PC-9 (cell line): ENCODE measurements at regions not wholly inside any gene's neighbourhood (a gene's known extent, or its start where the extent isn't known, plus 50 kb on each side); places are given as distances from the start of the nearest gene placed in this dataset.

Source experiments
- BruUV-seq: library from RNA; stranded (reverse); fragments of 400-500 nt; replicated peaks from 2 replicates; lab custom pipeline; 2021; lab: Mats Ljungman, UMichigan
- CTCF ChIA-PET: fragments of 300-600 bp; sonication (Branson Sonifier 250); formaldehyde crosslinking; loops from one replicate; lab custom pipeline; 2022; ENCODE audit warnings: antibody characterized with exemption; lab: Charles Lee
- POLR2A ChIA-PET: fragments of 300-600 bp; sonication (Branson Sonifier 250); formaldehyde crosslinking; loops from one replicate; lab custom pipeline; 2022; ENCODE audit warnings: antibody characterized with exemption; ENCODE audit not compliant: unreplicated experiment; lab: Charles Lee
- DNase-seq, 2 experiments: peaks; one replicate each; pipeline versions ENCODE4 v3.0.0 to v3.0.0-alpha.2; 2015 to 2022; ENCODE audit warnings: mixed read lengths in 1 of 2
- H2AFZ ChIP-seq: fragments of 200-600 bp; sonication (generic); 2 replicates; pipeline ENCODE4 v1.8.1; 2017; ENCODE audit warnings: antibody characterized with exemption
- H3F3A ChIP-seq: fragments of 200-600 bp; sonication (generic); 2 replicates; pipeline ENCODE4 v1.8.1; 2017; ENCODE audit warnings: antibody characterized with exemption, mild to moderate bottlenecking, low read depth; ENCODE audit not compliant: insufficient read depth
- H3K27ac ChIP-seq: fragments of 200-600 bp; sonication (generic); 2 replicates; pipeline ENCODE4 v1.6.1; 2016; ENCODE audit warnings: mixed run types
- H3K27me3 ChIP-seq: fragments of 200-600 bp; sonication (generic); 2 replicates; pipeline ENCODE4 v1.6.1; 2016; ENCODE audit warnings: low read depth, mixed run types; ENCODE audit not compliant: insufficient read depth
- H3K36me3 ChIP-seq: fragments of 200-600 bp; sonication (generic); 2 replicates; pipeline ENCODE4 v1.6.1; 2016; ENCODE audit warnings: low read depth, mixed run types
- H3K4me1 ChIP-seq: fragments of 200-600 bp; sonication (generic); replicated peaks from 2 replicates; pipeline ENCODE4 v1.6.1; 2016; ENCODE audit warnings: mixed run types; ENCODE audit not compliant: insufficient read depth
- H3K4me2 ChIP-seq: fragments of 200-600 bp; sonication (generic); 2 replicates; pipeline ENCODE4 v1.6.1; 2017; ENCODE audit warnings: mixed run types
- H3K4me3 ChIP-seq: fragments of 200-600 bp; sonication (generic); 2 replicates; pipeline ENCODE4 v1.6.1; 2016; ENCODE audit warnings: mixed run types
- H3K79me2 ChIP-seq: fragments of 200-600 bp; sonication (generic); 2 replicates; pipeline ENCODE4 v1.6.1; 2017; ENCODE audit warnings: low read depth, mixed run types
- H3K9me2 ChIP-seq: fragments of 200-600 bp; sonication (generic); 2 replicates; pipeline ENCODE4 v1.8.1; 2017; ENCODE audit warnings: mild to moderate bottlenecking; ENCODE audit not compliant: insufficient read depth
- H3K9me3 ChIP-seq: fragments of 200-600 bp; sonication (generic); 2 replicates; pipeline ENCODE4 v1.8.1; 2016; ENCODE audit warnings: low read depth; ENCODE audit not compliant: insufficient read depth
- H4K20me1 ChIP-seq: fragments of 200-600 bp; sonication (generic); 2 replicates; pipeline ENCODE4 v1.8.1; 2017; ENCODE audit not compliant: insufficient read depth
- CTCF ChIP-seq: fragments of 200-600 bp; sonication (generic); conservative IDR thresholded peaks from 2 replicates; pipeline ENCODE4 v1.6.1; 2017; ENCODE audit warnings: mixed run types, antibody characterized with exemption, mild to moderate bottlenecking, moderate library complexity
- EZH2 ChIP-seq: fragments of 200-600 bp; sonication (generic); IDR thresholded peaks from 2 replicates; pipeline ENCODE4 v1.8.0; 2017; ENCODE audit warnings: antibody characterized with exemption, low read depth
- intact Hi-C: fragments of 100-400 bp; cut with micrococcal nuclease; formaldehyde crosslinking; loops from one replicate; pipeline ENCODE4 v1.10.0; 2022; ENCODE audit not compliant: unreplicated experiment

- POLR2A ChIA-PET = no interaction called here
- no peaks in the 10 kb centered on the region for H3K4me1 ChIP-seq
Measured at GRCh38 chr5:122605236-122605635, 169.6 kb upstream of the SNX2 start.

GRCh38 chr5:122607818-122608217 is 167.1 kb upstream of the SNX2 start:
- H3K27ac ChIP-seq = no peak overlapping the region
- H4K20me1 ChIP-seq = no peaks in the 10 kb centered on the region
- H2AFZ ChIP-seq = no peak overlapping the region
- no TSS peak for BruUV-seq
- CTCF ChIA-PET = no interaction called here
- no peaks in the 10 kb centered on the region for H3K27me3 ChIP-seq
- H3K9me2 ChIP-seq = no peaks in the 10 kb centered on the region
- no peak for DNase-seq
- no peaks in the 10 kb centered on the region for H3K9me3 ChIP-seq
- no peaks in the 10 kb centered on the region for H3K36me3 ChIP-seq
- POLR2A ChIA-PET = no interaction called here
- no peak overlapping the region for H3K4me3 ChIP-seq
- H3K4me2 ChIP-seq = no peak overlapping the region
- intact Hi-C loops = no loop called here
- no peaks in the 10 kb centered on the region for H3K4me1 ChIP-seq
- TF ChIP-seq EZH2 (no peak), CTCF (no peak)
- H3K79me2 ChIP-seq = no peaks in the 10 kb centered on the region
- H3F3A ChIP-seq = no peaks in the 10 kb centered on the region

More at GRCh38 chr5:122605236-122605635, 169.6 kb upstream of the SNX2 start:
- no peaks in the 10 kb centered on the region for H3K79me2 ChIP-seq
- DNase-seq = no peak
- no peaks in the 10 kb centered on the region for H3K9me3 ChIP-seq
- H2AFZ ChIP-seq = no peak overlapping the region
- H3K9me2 ChIP-seq = no peaks in the 10 kb centered on the region
- no peak overlapping the region for H3K4me2 ChIP-seq
- no peaks in the 10 kb centered on the region for H4K20me1 ChIP-seq
- H3K27me3 ChIP-seq = no peaks in the 10 kb centered on the region
- BruUV-seq = no TSS peak
- no peaks in the 10 kb centered on the region for H3K36me3 ChIP-seq
- H3K27ac ChIP-seq = no peak overlapping the region
- TF ChIP-seq CTCF = no peak
- TF ChIP-seq EZH2 = no peak
- no peaks in the 10 kb centered on the region for H3F3A ChIP-seq
- H3K4me3 ChIP-seq = no peak overlapping the region
- CTCF ChIA-PET = no interaction called here
- intact Hi-C loops = no loop called here

- Histone ChIP-seq H2AFZ (no peak overlapping the region), H3K4me1 (no peaks in the 10 kb centered on the region), H3K9me3 (no peaks in the 10 kb centered on the region), H3K4me3 (no peak overlapping the region), H3K27ac (no peak overlapping the region), H3K79me2 (no peaks in the 10 kb centered on the region), H3K36me3 (no peaks in the 10 kb centered on the region), H4K20me1 (no peaks in the 10 kb centered on the region), H3F3A (no peaks in the 10 kb centered on the region), H3K9me2 (no peaks in the 10 kb centered on the region), H3K4me2 (no peak overlapping the region), H3K27me3 (no peaks in the 10 kb centered on the region)
- intact Hi-C loops = no loop called here
- TF ChIP-seq EZH2 = no peak
- no peak for TF ChIP-seq CTCF
- BruUV-seq = no TSS peak
- ChIA-PET CTCF (no interaction called here), POLR2A (no interaction called here)
- DNase-seq = no peak
Measured at GRCh38 chr5:122608222-122608621, 166.7 kb upstream of the SNX2 start.
